ENCODE measurements at regions not wholly inside any gene's neighbourhood (a gene's known extent, or its start where the extent isn't known, plus 50 kb on each side); places are given as distances from the start of the nearest gene placed in this dataset.

DNA sequence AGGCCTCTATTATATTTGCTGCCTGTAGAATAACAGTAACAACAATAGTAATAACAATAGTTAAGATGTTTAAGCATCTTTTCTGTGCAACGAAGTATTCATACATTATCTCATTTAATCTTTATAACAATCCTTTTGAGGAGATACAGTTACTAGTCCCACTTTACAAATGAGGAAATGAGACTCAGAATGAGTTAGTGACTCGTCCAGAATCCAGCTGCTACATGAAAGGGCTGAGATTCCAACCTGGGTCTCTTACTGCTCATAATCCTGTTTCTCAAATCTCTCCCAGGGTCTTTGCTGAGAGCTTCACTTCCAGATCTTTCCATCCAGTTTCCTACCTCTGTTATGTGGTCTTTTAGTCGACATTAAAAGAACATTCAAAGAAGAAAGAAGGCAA is 173.7 kb upstream of the TMPO start:
- no peak for DNase-seq

- DNase-seq = no peak
Measured at GRCh38 chr12:98343002-98343567, 172.3 kb upstream of the TMPO start.

DNA sequence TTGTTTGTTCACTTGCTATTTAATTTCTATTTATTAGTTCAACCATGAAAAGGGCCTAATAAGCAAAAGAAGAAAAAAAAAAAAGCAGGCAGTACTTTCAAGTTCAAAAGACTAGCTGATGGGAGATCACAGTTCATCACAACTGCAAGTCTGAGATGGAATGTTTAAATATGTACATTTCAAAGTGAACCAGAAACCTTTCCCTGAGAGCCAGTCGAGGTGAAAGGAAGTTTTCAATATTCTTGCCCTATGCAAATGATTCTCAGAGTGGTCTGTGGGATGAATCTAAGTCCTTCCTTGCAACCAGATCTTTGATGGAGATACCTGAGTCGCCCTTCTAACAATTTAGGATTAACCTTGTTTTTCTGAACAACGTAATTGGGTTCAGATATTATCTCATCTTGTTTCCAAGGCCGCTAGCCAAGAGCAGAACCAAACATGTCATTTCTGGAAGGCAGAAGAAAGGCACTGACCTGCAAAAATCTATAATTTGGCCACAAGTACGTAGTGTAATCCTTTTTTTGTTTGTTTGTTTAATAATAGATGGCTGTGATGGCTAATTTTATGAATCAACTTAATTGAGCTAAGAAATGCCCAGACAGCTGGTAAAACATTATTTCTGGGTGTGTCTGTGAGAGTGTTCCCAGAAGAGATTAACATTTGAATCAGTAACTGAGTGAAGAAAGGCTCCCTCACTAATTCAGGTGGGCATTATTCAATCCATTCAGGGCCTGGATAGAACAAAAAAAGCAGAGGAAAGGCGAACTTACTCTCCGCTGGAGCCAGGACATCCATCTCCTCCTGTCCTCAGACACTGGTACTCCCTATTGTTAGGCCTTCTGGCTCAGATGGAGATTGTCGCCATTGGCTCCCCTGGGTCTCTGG is 171.1 kb upstream of the TMPO start:
- no peak for DNase-seq

DNA sequence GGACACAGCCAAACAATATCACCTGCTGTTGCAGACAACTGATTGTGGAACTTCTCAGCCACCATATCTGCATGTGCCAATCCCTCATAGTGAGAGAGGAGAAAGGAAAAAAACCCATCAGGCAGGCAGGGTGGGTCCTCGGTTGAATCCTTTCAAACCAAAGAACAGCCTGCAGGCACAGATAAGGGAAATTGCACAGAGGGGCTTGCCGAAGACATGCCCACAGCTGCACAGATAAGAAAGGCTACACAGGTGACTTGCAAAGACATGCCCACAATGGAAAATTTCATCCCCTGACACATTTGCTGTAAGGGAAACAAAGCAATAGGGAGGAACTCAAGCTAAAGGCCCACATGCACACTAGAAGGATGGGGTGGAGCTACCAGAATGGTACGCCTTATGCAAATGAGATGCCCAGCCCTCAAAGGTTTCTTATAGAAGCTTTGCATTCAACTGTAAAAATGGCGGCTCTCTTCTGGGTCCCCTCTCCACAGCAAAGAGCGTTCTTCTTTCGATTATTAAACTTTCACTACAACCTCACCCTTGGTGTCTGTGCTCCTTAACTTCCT is 170.0 kb upstream of the TMPO start:
- DNase-seq = no peak

GRCh38 chr12:98351089-98351488 is 164.3 kb upstream of the TMPO start:
- DNase-seq = no peak

- no peak for DNase-seq
Measured at GRCh38 chr12:98351784-98352183, 163.6 kb upstream of the TMPO start.

DNA sequence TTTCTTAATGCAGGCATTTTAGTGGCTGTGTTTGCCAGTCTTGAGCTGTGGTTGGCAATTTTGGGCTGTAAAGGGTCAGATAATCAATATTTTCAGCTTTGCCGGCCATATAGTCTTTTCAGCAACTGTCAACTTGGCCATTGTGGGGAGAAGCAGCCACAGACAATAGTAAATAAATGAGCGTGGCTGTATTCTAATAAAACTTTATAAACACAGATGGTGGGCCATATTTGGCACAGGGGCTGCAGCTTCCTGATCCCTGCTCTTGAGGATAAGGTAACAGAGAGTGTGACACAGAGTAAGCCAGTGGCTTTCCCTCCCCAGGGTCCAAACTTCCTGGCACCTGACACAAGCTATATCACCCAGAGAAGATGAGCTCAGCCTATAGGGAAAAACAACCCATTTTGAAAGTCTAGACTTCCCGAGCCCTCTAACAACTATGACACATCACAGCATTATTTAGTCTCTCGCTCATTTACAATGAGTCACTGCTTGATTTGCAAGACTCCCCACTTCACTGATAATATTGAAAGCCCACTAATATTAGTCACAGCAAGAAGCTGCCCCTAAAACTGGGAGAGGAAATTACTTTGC is 163.1 kb upstream of the TMPO start:
- no peak for DNase-seq

- DNase-seq = no peak
Measured at GRCh38 chr12:98352835-98353234, 162.6 kb upstream of the TMPO start.

GRCh38 chr12:98354520-98355035 is 160.8 kb upstream of the TMPO start:
- no peak for DNase-seq

DNA sequence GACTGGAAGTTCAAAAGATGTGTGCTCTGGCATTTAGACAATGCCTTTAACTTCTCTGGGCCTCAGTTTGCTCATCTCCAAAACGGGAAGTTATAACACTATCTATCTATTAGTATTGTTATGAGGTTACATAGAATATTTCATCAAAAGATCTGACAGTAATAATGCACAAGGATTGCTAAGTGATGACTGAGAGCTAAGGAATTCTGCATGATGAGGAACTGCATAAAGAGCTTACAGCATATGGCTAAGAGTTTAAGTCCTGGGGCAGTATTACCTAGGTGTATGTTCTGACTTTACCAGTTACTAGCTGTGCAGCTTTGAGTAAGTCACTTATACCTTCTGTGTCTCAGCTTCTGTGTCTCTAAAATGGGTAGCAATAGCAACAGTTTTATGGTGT is 160.1 kb upstream of the TMPO start:
- DNase-seq = no peak

DNA sequence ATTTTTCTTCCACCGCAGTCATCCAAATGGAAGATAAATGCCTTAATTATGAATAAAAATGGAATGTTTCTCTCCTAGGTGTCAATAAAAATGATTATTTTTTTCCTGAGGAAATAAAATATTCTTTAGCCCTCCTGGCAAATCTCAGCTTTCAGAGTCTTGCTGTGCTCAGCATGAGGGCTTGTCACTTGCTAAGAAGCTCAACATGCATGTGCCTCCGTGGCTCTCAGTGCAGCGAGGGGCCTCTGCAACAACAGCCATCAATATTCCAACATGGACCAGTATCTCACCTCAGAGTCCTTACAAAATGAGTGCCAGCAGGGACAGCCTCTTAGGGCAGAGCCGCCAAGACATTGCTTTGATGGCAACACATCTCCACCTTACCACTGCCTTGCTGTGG is 159.5 kb upstream of the TMPO start:
- no peak for DNase-seq

GRCh38 chr12:98358144-98358543 is 157.2 kb upstream of the TMPO start:
- DNase-seq = no peak

DNA sequence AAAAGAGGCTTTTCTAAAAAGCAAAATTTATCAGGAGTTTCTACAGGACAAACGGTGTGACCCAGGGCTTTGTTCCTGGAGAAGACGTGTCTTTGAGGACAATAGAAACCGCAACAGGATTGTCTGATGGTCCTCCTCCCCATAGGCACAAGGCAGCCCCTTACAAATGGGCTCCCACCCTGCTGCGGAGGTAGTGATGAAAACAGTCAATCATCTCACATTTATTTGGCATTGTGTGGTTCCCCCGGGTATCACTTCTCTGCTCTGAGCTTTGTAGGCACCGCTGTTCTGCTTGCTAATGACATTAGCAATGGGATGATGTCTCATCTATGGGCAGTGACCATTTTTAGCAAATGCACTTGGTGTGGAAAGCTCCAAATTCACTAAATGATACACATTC is 155.5 kb upstream of the TMPO start:
- no peak for DNase-seq

GRCh38 chr12:98360401-98360800 is 155.0 kb upstream of the TMPO start:
- DNase-seq = no peak

- no peak for DNase-seq
Measured at GRCh38 chr12:98369581-98369980, 145.8 kb upstream of the TMPO start.

DNA sequence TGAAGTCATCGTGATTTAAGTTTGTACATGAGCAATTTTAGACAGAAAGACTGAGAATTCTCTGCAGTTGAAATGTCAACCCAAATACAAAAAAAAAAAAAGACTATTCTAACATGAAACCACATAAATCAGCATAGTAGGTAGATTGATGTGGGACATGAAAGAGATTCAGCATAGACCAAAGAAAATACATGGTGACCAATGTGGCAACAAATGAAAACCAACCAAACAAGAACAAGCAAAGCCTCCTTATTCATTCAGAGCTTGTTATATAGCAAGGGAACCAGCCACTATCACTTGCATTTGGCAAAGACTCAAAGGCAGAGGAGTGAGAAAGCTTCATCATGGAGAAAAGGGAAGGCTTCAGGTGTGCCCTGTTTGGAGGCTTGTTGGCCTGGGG is 144.4 kb upstream of the TMPO start:
- no peak for DNase-seq

DNA sequence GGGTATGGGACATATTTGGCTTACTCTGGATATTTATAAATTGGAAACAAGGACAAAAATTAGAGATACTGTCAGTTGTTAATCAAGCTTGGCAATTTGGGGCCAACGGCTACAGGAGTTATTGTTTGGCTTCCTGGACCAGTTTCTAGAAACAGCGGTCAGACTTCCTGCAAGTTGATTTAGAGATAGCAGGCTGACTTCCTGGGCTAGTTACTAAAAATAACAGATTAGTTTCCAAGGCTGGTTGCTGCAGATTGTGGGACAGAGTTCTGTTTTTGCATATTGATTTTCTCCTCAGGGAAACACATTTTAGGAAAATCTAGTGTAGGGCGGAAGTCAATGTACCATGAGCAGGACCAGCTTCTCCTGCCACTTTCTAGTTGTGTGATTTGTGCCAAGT is 144.0 kb upstream of the TMPO start:
- no peak for DNase-seq

GRCh38 chr12:98372340-98373024 is 142.9 kb upstream of the TMPO start:
- DNase-seq = no peak

- DNase-seq = peak in 1 of 51 donors; percentile 47
Measured at GRCh38 chr12:98373025-98373554, 142.3 kb upstream of the TMPO start.

DNA sequence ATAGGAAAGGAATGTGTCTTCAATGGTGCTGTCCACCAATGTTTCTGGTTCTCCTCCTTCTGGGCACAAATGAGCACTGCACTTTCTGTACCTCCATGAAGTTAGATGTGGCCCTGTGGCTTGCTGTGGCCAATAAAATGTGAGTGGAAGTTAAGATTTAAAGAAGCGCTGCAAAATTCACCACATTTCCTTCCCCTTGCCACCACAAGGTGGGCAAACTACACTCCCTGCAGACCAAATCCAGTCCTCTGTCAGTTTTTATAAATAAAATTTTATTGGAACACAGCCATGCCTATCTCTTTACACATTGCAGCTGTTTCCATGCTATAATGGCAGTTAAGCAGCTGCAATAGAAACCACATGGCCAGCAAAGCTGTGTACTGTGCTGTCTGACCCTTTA is 141.4 kb upstream of the TMPO start:
- DNase-seq = no peak

- no peak for DNase-seq
Measured at GRCh38 chr12:98379106-98379505, 136.3 kb upstream of the TMPO start.

- DNase-seq = no peak
Measured at GRCh38 chr12:98385641-98386040, 129.7 kb upstream of the TMPO start.

Measured in hypothalamus (tissue), 51 donors.